Omental fat pad (tissue), 3 donors: ENCODE measurements at regions not wholly inside any gene's neighbourhood (a gene's known extent, or its start where the extent isn't known, plus 50 kb on each side); places are given as distances from the start of the nearest gene placed in this dataset.
A peak's percentile ranks its signal among the peaks of the same experiment; 100 is the strongest.
"Not testable (repeated sequence)": the region's sequence is repeated elsewhere in the genome, so short reads cannot be mapped to it uniquely, and the experiment has no call there.

ENCODE experiments used
- ATAC-seq: fragments of 150-250 bp; one replicate; pipeline ENCODE4 v1.9.1; 2016; ENCODE audit warnings: mild to moderate bottlenecking, moderate library complexity; ENCODE audit not compliant: low FRiP score
- DNase-seq: peaks from one replicate; pipeline ENCODE4 v3.0.0-alpha.2; 2019; ENCODE audit warnings: low spot score
- CTCF ChIP-seq, 3 donors: fragments of 450-650 bp; IDR thresholded peaks; one replicate each; pipeline ENCODE4 v1.5.1; 2016 to 2017; ENCODE audit warnings: antibody characterized with exemption in 3 of 3, mild to moderate bottlenecking in 3 of 3, moderate library complexity in 2 of 3

- DNase-seq, result no peak
- TF ChIP-seq CTCF (IDR thresholded peaks at IDR 0.05), result no peak
- no peak for ATAC-seq
Measured at GRCh38 chr6:30816791-30817739, 67.3 kb upstream of the DDR1 start.

- not testable (repeated sequence) for DNase-seq, ATAC-seq
Measured at GRCh38 chr6:30816296-30816695, 68.0 kb upstream of the DDR1 start.

- not testable (repeated sequence) for DNase-seq, ATAC-seq
Measured at GRCh38 chr6:30815041-30815742, 69.1 kb upstream of the DDR1 start.

GRCh38 chr6:30814146-30815040, 69.9 kb upstream of the DDR1 start:
- ATAC-seq, result no peak
- no peak for TF ChIP-seq CTCF (IDR thresholded peaks at IDR 0.05)
- peak; percentile 46 for DNase-seq

- TF ChIP-seq CTCF (IDR thresholded peaks at IDR 0.05), result no peak
- DNase-seq (no peak), ATAC-seq (no peak)
Measured at GRCh38 chr6:30813631-30814145, 69.3 kb upstream of the IER3 start.

GRCh38 chr6:30810813-30811339, 66.5 kb upstream of the IER3 start:
- no peak for TF ChIP-seq CTCF (IDR thresholded peaks at IDR 0.05)
- DNase-seq, result no peak
- ATAC-seq, result no peak

GRCh38 chr6:30807566-30807965, 63.2 kb upstream of the IER3 start:
- not testable (repeated sequence) for DNase-seq, ATAC-seq
